Tibial nerve (tissue), 4 donors: ENCODE measurements at regions not wholly inside any gene's neighbourhood (a gene's known extent, or its start where the extent isn't known, plus 50 kb on each side); places are given as distances from the start of the nearest gene placed in this dataset.

Experiments used
- DNase-seq, 2 donors: peaks; one replicate each; pipeline ENCODE4 v3.0.0-alpha.2; 2019; ENCODE audit warnings: low spot score in 2 of 2
- H3K27ac ChIP-seq, 4 donors: fragments of 200-600 bp; sonication (generic) in 3 of 4; one replicate each; pipeline ENCODE4 v1.5.1; 2017 to 2019; ENCODE audit warnings: mild to moderate bottlenecking in 1 of 4
- H3K27me3 ChIP-seq, 2 donors: fragments of 200-600 bp; sonication (generic) in 1 of 2; one replicate each; pipeline versions ENCODE4 v1.5.1 to v1.6.0; 2017 to 2019
- H3K36me3 ChIP-seq, 3 donors: fragments of 200-600 bp; sonication (generic); one replicate each; pipeline ENCODE4 v1.5.1; 2018 to 2019
- H3K4me1 ChIP-seq, 4 donors: fragments of 200-600 bp; sonication (generic) in 3 of 4; one replicate each; pipeline ENCODE4 v1.5.1; 2017 to 2019
- H3K4me3 ChIP-seq, 4 donors: fragments of 200-600 bp; sonication (generic) in 3 of 4; one replicate each; pipeline ENCODE4 v1.5.1; 2017 to 2019; ENCODE audit warnings: mild to moderate bottlenecking in 1 of 4, moderate library complexity in 1 of 4
- H3K9me3 ChIP-seq, 4 donors: fragments of 200-600 bp; sonication (generic) in 3 of 4; one replicate each; pipeline ENCODE4 v1.5.1; 2017 to 2019
- EP300 ChIP-seq, 2 donors: sonication (generic); formaldehyde crosslinking; IDR thresholded peaks; one replicate each; pipeline ENCODE4 v1.6.1; 2017; ENCODE audit warnings: antibody characterized with exemption in 2 of 2, mild to moderate bottlenecking in 1 of 2
- POLR2A ChIP-seq, 2 donors: fragments of 450-650 bp; IDR thresholded peaks; one replicate each; pipeline ENCODE4 v1.6.1; 2017; ENCODE audit warnings: antibody characterized with exemption in 2 of 2, mild to moderate bottlenecking in 2 of 2, moderate library complexity in 2 of 2
- WGBS, 2 donors: methylation state at CpG; one replicate each; pipeline ENCODE4 v1.1.5; 2018; 5-methylcytosine and 5-hydroxymethylcytosine counted together
- TF ChIP-seq, protein P1 (sequence below), 5 experiments: fragments of 200-600 bp in 3 of 5; fragments of 450-650 bp in 2 of 5; sonication (generic) in 3 of 5; IDR thresholded peaks; one replicate each; pipeline ENCODE4 v1.5.1; 2016 to 2019; ENCODE audit warnings: antibody characterized with exemption in 5 of 5, mild to moderate bottlenecking in 3 of 5, moderate library complexity in 2 of 5

DNA sequence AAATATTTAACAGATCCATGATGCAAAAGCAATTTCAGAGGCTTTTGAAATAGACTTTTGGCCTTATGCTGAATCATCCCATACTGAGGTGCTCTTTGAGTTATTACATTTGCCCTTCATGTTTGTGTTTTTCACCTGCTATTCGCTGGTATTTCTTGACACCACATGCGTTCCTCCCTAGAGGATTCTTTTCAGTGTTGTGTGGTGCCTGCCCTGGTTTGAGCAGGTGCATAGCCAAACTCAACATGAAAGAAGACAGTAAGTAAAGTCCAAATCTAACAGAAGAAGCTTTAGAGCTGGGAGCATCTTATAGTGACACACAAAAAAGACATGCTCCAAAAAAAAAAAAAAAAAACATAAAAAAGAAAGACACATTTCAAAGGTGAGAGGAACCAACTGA lies 796.3 kb downstream of the SEMA5A start:
- no peaks in the 10 kb centered on the region for H3K27me3 ChIP-seq
- WGBS, 2 donors: 91 to 99% methylated on average over 2 of the region's 2 CpGs

DNA sequence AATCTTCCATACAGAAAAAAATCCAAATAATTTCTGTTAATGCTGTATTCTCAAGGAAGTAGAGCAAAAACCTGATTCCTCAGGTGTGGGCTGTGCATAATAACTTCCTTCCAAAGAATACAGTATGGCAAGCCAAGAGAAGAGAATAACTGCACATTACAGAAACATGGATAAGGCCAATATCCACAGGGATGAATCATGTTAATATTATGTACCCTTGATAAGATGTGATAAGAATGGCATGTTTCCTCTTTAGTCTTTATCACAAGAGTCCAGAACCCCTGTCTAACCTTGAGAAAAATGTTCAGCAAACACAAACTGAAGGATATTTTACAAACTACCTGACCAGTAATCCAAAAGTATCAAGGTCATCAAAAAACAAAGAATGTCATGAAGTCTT lies 795.8 kb downstream of the SEMA5A start:
- Histone ChIP-seq H3K4me3 (no peak overlapping the region), H3K9me3 (no peaks in the 10 kb centered on the region), H3K4me1 (no peaks in the 10 kb centered on the region), H3K27me3 (no peaks in the 10 kb centered on the region), H3K27ac (no peak overlapping the region), H3K36me3 (no peaks in the 10 kb centered on the region)
- TF ChIP-seq EP300 (IDR thresholded peaks at IDR 0.05) (no peak), POLR2A (IDR thresholded peaks at IDR 0.05) (no peak)
- TF ChIP-seq, protein P1, sequence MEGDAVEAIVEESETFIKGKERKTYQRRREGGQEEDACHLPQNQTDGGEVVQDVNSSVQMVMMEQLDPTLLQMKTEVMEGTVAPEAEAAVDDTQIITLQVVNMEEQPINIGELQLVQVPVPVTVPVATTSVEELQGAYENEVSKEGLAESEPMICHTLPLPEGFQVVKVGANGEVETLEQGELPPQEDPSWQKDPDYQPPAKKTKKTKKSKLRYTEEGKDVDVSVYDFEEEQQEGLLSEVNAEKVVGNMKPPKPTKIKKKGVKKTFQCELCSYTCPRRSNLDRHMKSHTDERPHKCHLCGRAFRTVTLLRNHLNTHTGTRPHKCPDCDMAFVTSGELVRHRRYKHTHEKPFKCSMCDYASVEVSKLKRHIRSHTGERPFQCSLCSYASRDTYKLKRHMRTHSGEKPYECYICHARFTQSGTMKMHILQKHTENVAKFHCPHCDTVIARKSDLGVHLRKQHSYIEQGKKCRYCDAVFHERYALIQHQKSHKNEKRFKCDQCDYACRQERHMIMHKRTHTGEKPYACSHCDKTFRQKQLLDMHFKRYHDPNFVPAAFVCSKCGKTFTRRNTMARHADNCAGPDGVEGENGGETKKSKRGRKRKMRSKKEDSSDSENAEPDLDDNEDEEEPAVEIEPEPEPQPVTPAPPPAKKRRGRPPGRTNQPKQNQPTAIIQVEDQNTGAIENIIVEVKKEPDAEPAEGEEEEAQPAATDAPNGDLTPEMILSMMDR (IDR thresholded peaks at IDR 0.05): no peak
- DNase-seq: no peak

More for the DNA sequence above, 796.3 kb downstream of the SEMA5A start:
- TF ChIP-seq EP300 (IDR thresholded peaks at IDR 0.05) (no peak), POLR2A (IDR thresholded peaks at IDR 0.05) (no peak)
- TF ChIP-seq, protein P1 (IDR thresholded peaks at IDR 0.05): no peak
- no peaks in the 10 kb centered on the region for H3K4me1 ChIP-seq
- H3K4me3 ChIP-seq: no peak overlapping the region
- no peaks in the 10 kb centered on the region for H3K9me3 ChIP-seq
- no peaks in the 10 kb centered on the region for H3K36me3 ChIP-seq
- H3K27ac ChIP-seq: no peak overlapping the region
- DNase-seq: no peak

DNA sequence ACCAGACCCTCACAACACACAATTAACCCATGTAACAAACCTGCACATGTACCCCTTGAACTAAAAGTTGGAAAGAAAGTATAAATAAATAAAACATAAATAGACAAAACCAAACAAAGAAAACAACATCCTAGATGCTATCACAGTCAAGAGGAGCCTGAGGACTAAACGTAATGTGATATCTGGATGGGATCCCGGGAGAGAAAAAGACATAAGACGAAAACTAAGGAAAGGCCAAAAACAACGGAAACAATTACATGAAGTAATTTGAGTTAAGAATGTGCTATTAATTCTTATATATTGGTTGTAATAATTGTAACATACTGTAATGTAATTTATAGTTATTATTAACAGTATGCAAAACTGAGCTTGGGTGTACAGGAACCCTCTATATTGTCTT lies 793.9 kb downstream of the SEMA5A start:
- WGBS, 2 donors: 52 to 67% methylated on average over 4 of the region's 4 CpGs
- H3K4me1 ChIP-seq: no peaks in the 10 kb centered on the region

DNA sequence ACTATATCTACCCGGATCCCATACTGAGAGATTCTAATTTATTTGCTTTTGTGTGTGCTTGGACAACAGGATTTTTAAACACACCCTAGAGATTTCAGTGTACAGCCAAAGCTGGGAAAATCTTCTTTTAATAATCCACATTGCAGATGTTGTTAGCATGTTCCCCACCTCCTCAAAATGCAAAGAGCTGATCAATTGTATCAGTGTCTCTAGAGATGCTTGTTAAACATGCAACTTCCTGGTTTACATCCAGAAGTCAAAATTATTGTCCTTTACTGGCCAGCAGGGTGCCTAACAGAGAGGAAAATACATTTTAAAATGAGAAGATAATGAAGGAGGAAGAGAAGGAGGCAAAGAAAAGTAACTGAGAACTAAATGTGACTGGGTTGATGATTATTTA lies 793.3 kb downstream of the SEMA5A start:
- Histone ChIP-seq H3K27ac (no peak overlapping the region), H3K36me3 (no peaks in the 10 kb centered on the region), H3K9me3 (no peaks in the 10 kb centered on the region), H3K27me3 (no peaks in the 10 kb centered on the region), H3K4me1 (no peaks in the 10 kb centered on the region), H3K4me3 (no peak overlapping the region)
- no peak for DNase-seq
- TF ChIP-seq EP300 (IDR thresholded peaks at IDR 0.05) (no peak), POLR2A (IDR thresholded peaks at IDR 0.05) (no peak)
- TF ChIP-seq, protein P1 (IDR thresholded peaks at IDR 0.05): peak in 1 of 5 experiments; percentile 15
- 60 to 63% methylated on average over 1 of the region's 1 CpG for WGBS, 2 donors

More for the DNA sequence above, 793.9 kb downstream of the SEMA5A start:
- Histone ChIP-seq H3K9me3 (no peaks in the 10 kb centered on the region), H3K36me3 (no peaks in the 10 kb centered on the region), H3K4me3 (no peak overlapping the region), H3K27ac (no peak overlapping the region), H3K27me3 (no peaks in the 10 kb centered on the region)
- TF ChIP-seq, protein P1 (IDR thresholded peaks at IDR 0.05): no peak
- no peak for TF ChIP-seq EP300 (IDR thresholded peaks at IDR 0.05)
- TF ChIP-seq POLR2A (IDR thresholded peaks at IDR 0.05): no peak
- DNase-seq: no peak

DNA sequence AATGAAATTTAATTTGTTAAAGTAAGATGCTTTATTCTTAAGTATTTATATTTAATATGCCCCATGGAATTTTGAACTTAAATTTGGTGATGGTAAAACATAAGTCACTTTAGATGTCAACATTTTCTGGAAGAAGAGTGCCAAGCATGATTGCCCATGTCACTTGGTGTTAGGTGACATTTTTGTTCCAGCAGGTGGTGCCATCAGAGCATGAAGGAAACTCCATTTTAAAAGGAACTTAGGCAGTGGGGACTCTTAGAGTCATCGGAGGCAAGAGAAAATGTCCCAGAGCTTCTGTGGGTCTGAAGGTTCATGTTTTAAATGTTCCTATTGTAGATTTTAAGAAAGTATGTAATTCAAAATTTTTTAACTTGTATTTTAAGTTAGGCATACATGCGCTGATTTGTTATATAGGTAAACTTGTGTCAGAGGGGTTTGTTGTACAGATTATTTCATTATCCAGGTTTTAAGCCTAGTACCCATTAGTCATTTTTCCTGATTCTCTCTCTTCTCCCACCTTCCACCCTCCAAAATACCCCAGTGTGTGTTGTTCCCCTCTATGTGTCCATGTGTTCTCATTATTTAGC lies 789.3 kb downstream of the SEMA5A start:
- TF ChIP-seq, protein P1 (IDR thresholded peaks at IDR 0.05): peak in 3 of 5 experiments; percentile 10 to 20 (median 15)
- TF ChIP-seq EP300 (IDR thresholded peaks at IDR 0.05) (no peak), POLR2A (IDR thresholded peaks at IDR 0.05) (no peak)
- H3K36me3 ChIP-seq: no peaks in the 10 kb centered on the region
- no peaks in the 10 kb centered on the region for H3K4me1 ChIP-seq
- 65 to 75% methylated on average over 2 of the region's 2 CpGs for WGBS, 2 donors
- H3K27me3 ChIP-seq: no peaks in the 10 kb centered on the region
- no peak overlapping the region for H3K27ac ChIP-seq
- peaks cover 0 to 4% (median 0%) of the 10 kb centered on the region in 4 donors for H3K9me3 ChIP-seq
- H3K4me3 ChIP-seq: no peak overlapping the region
- no peak for DNase-seq
